Bone marrow (tissue), 2 donors: ENCODE measurements at regions not wholly inside any gene's neighbourhood (a gene's known extent, or its start where the extent isn't known, plus 50 kb on each side); places are given as distances from the start of the nearest gene placed in this dataset.
"Not testable (repeated sequence)": the region's sequence is repeated elsewhere in the genome, so short reads cannot be mapped to it uniquely, and the experiment has no call there.

Source experiments
- DNase-seq, 2 donors: peaks; one replicate each; lab custom pipeline; 2025; lab: John Stamatoyannopoulos, UW

- no peak for DNase-seq
Measured at GRCh38 chr6:8659404-8660189, 224.3 kb upstream of the SLC35B3 start.

GRCh38 chr6:8658416-8658815, 223.1 kb upstream of the SLC35B3 start:
- no peak for DNase-seq

- no peak for DNase-seq
Measured at GRCh38 chr6:8657522-8657921, 222.2 kb upstream of the SLC35B3 start.

- DNase-seq, result no peak
Measured at GRCh38 chr6:8655670-8656454, 220.5 kb upstream of the SLC35B3 start.

- no peak for DNase-seq
Measured at GRCh38 chr6:8652710-8653109, 217.4 kb upstream of the SLC35B3 start.

GRCh38 chr6:8651998-8652397, 216.7 kb upstream of the SLC35B3 start:
- no peak for DNase-seq

GRCh38 chr6:8645212-8645611, 209.9 kb upstream of the SLC35B3 start:
- DNase-seq, result no peak

- DNase-seq, result no peak
Measured at GRCh38 chr6:8644306-8644705, 209.0 kb upstream of the SLC35B3 start.

GRCh38 chr6:8642854-8643253, 207.5 kb upstream of the SLC35B3 start:
- DNase-seq, result no peak

GRCh38 chr6:8642131-8642530, 206.8 kb upstream of the SLC35B3 start:
- DNase-seq, result no peak

GRCh38 chr6:8639928-8640649, 204.7 kb upstream of the SLC35B3 start:
- DNase-seq, result no peak

- DNase-seq, result no peak
Measured at GRCh38 chr6:8637896-8638597, 202.7 kb upstream of the SLC35B3 start.

- DNase-seq, result no peak
Measured at GRCh38 chr6:8633762-8634161, 198.4 kb upstream of the SLC35B3 start.

GRCh38 chr6:8628736-8629135, 193.4 kb upstream of the SLC35B3 start:
- no peak for DNase-seq

- no peak for DNase-seq
Measured at GRCh38 chr6:8628063-8628462, 192.7 kb upstream of the SLC35B3 start.

GRCh38 chr6:8627085-8627861, 191.9 kb upstream of the SLC35B3 start:
- DNase-seq, result no peak

- no peak for DNase-seq
Measured at GRCh38 chr6:8624665-8625064, 189.3 kb upstream of the SLC35B3 start.

- DNase-seq, result no peak
Measured at GRCh38 chr6:8623441-8623840, 188.1 kb upstream of the SLC35B3 start.

- DNase-seq, result no peak
Measured at GRCh38 chr6:8619853-8620252, 184.5 kb upstream of the SLC35B3 start.

- DNase-seq, result not testable (repeated sequence)
Measured at GRCh38 chr6:8619408-8619807, 184.1 kb upstream of the SLC35B3 start.

GRCh38 chr6:8608737-8609136, 173.4 kb upstream of the SLC35B3 start:
- no peak for DNase-seq
